ENCODE measurements at regions not wholly inside any gene's neighbourhood (a gene's known extent, or its start where the extent isn't known, plus 50 kb on each side); places are given as distances from the start of the nearest gene placed in this dataset.

DNA sequence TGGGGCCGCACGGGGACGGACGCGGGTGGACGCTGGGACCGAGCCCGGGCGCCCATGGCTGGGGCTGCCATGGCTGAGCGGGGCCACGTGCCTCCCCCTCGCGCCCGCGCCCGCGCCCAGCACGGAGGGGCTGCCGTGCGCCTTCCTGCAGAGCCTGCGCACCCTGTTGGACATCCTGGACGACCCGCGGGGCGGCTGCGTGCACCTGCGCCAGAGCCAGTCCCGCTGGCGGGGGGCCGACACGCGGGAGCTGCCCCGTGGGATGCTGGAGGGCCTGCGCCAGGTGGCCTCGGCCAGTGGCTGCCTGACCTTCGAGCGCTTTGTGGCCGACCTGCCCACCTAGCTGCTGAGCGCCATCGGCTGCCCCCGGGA is 72.5 kb upstream of the KCTD7 start:
- no peak for TF ChIP-seq FOS (IDR thresholded peaks at IDR 0.05; ENCODE audit: borderline replicate concordance, extremely low read depth, insufficient read length)
- TF ChIP-seq TAF1 (IDR thresholded peaks at IDR 0.05; ENCODE audit: borderline replicate concordance, low read depth, low read length) = no peak
- TF ChIP-seq, protein P1, sequence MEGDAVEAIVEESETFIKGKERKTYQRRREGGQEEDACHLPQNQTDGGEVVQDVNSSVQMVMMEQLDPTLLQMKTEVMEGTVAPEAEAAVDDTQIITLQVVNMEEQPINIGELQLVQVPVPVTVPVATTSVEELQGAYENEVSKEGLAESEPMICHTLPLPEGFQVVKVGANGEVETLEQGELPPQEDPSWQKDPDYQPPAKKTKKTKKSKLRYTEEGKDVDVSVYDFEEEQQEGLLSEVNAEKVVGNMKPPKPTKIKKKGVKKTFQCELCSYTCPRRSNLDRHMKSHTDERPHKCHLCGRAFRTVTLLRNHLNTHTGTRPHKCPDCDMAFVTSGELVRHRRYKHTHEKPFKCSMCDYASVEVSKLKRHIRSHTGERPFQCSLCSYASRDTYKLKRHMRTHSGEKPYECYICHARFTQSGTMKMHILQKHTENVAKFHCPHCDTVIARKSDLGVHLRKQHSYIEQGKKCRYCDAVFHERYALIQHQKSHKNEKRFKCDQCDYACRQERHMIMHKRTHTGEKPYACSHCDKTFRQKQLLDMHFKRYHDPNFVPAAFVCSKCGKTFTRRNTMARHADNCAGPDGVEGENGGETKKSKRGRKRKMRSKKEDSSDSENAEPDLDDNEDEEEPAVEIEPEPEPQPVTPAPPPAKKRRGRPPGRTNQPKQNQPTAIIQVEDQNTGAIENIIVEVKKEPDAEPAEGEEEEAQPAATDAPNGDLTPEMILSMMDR (IDR thresholded peaks at IDR 0.05 in 2 of 3, conservative IDR thresholded peaks at IDR 0.05 in 1 of 3; ENCODE audit: control insufficient read depth in 2 of 3, extremely low read depth in 1 of 3, insufficient read depth in 1 of 3, low read depth in 3 of 3, low read length in 3 of 3) = no peak
- no peak for TF ChIP-seq TBL1XR1 (IDR thresholded peaks at IDR 0.05; ENCODE audit: low read depth, low read length)

All from GM12878 (cell line).